ENCODE measurements at regions not wholly inside any gene's neighbourhood (a gene's known extent, or its start where the extent isn't known, plus 50 kb on each side); places are given as distances from the start of the nearest gene placed in this dataset.

GRCh38 chr2:134169788-134170187 is 84.1 kb upstream of the MGAT5 start:
- TF ChIP-seq CTCF (IDR thresholded peaks at IDR 0.05) (no peak), ZFX (IDR thresholded peaks at IDR 0.05; ENCODE audit: borderline replicate concordance) (no peak)
- no peak overlapping the region for H3K27ac ChIP-seq

GRCh38 chr2:134170294-134170693 is 83.6 kb upstream of the MGAT5 start:
- H3K27ac ChIP-seq, result no peak overlapping the region

GRCh38 chr2:134170700-134171099 is 83.2 kb upstream of the MGAT5 start:
- TF ChIP-seq ZFX (IDR thresholded peaks at IDR 0.05; ENCODE audit: borderline replicate concordance) (no peak), CTCF (IDR thresholded peaks at IDR 0.05) (no peak)
- H3K27ac ChIP-seq, result no peak overlapping the region

More at GRCh38 chr2:134170294-134170693, 83.6 kb upstream of the MGAT5 start:
- TF ChIP-seq CTCF (IDR thresholded peaks at IDR 0.05) (no peak), ZFX (IDR thresholded peaks at IDR 0.05; ENCODE audit: borderline replicate concordance) (no peak)

- TF ChIP-seq ZFX (IDR thresholded peaks at IDR 0.05; ENCODE audit: borderline replicate concordance) (no peak), CTCF (IDR thresholded peaks at IDR 0.05) (no peak)
- no peak overlapping the region for H3K27ac ChIP-seq
Measured at GRCh38 chr2:134173338-134174016, 80.4 kb upstream of the MGAT5 start.

DNA sequence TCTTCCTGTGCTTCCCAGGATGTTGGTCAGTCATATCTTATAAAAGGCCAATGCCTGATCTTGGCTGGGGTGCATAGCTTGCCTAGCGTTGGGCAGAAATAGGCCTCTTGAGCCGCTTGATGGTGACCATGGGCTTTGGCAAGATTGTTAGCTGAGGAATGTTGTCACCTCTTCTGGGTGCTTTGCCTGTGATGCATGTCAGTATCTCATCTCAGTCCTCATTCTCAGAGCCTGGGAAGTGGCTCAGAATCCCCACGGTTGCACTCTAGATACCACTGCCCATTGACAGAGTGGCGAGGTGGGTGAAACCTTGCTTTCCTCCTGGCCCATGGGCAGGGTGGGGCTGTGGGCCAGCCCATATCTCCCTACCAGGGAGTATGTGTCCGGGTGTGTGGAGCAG is 79.2 kb upstream of the MGAT5 start:
- no peak for TF ChIP-seq ZFX (IDR thresholded peaks at IDR 0.05; ENCODE audit: borderline replicate concordance)

GRCh38 chr2:134175834-134176233 is 78.0 kb upstream of the MGAT5 start:
- no peak for TF ChIP-seq CTCF (IDR thresholded peaks at IDR 0.05)
- no peak for TF ChIP-seq ZFX (IDR thresholded peaks at IDR 0.05; ENCODE audit: borderline replicate concordance)
- no peak overlapping the region for H3K27ac ChIP-seq

More for the DNA sequence above, 79.2 kb upstream of the MGAT5 start:
- no peak overlapping the region for H3K27ac ChIP-seq

GRCh38 chr2:134177351-134177931 is 76.4 kb upstream of the MGAT5 start:
- no peak overlapping the region for H3K27ac ChIP-seq
- TF ChIP-seq CTCF (IDR thresholded peaks at IDR 0.05) (no peak), ZFX (IDR thresholded peaks at IDR 0.05; ENCODE audit: borderline replicate concordance) (no peak)

All from 22Rv1 (cell line).